CD4-positive, alpha-beta T cell (primary cell): ENCODE measurements at regions not wholly inside any gene's neighbourhood (a gene's known extent, or its start where the extent isn't known, plus 50 kb on each side); places are given as distances from the start of the nearest gene placed in this dataset.

Experiments
- ATAC-seq: fragments of 200-7000 bp; cut with Tn5 transposase; one replicate; pipeline ENCODE4 v1.10.0; 2022; ENCODE audit warnings: mild to moderate bottlenecking; ENCODE audit not compliant: poor library complexity
- CTCF ChIA-PET: fragments of 350-600 bp; sonication (Branson Sonifier 250); formaldehyde crosslinking; loops from one replicate; lab custom pipeline; 2021; ENCODE audit warnings: antibody characterized with exemption, inconsistent platforms; lab: Charles Lee
- POLR2A ChIA-PET: fragments of 350-600 bp; sonication (Branson Sonifier 250); formaldehyde crosslinking; loops from one replicate; lab custom pipeline; 2021; ENCODE audit warnings: antibody characterized with exemption, inconsistent platforms; lab: Charles Lee
- DNase-seq, 14 experiments: peaks; one replicate each; pipeline ENCODE4 v3.0.0-alpha.2; 2013 to 2020; ENCODE audit warnings: mixed read lengths in 2 of 14
- H3K27ac ChIP-seq, 2 donors: one replicate each; pipeline versions ENCODE4 v1.5.1 to v1.7.0; 2013; ENCODE audit warnings: low read length in 2 of 2, low read depth in 1 of 2, mild to moderate bottlenecking in 1 of 2
- H3K27me3 ChIP-seq, 2 experiments: 1 replicate in 1 of 2; 2 replicates in 1 of 2; pipeline versions ENCODE4 v1.6.1 to v1.7.0; 2013; ENCODE audit warnings: low read length in 2 of 2, control low read depth in 1 of 2, mild to moderate bottlenecking in 1 of 2, moderate library complexity in 1 of 2; ENCODE audit not compliant: insufficient read depth in 2 of 2, control insufficient read depth in 1 of 2
- H3K36me3 ChIP-seq: one replicate; pipeline ENCODE4 v1.6.1; 2013; ENCODE audit warnings: low read length, control low read depth; ENCODE audit not compliant: insufficient read depth
- H3K4me1 ChIP-seq: one replicate; pipeline ENCODE4 v1.6.1; 2013; ENCODE audit warnings: low read length, control low read depth; ENCODE audit not compliant: insufficient read depth
- H3K4me3 ChIP-seq: one replicate; pipeline ENCODE4 v1.5.1; 2013; ENCODE audit warnings: mild to moderate bottlenecking, low read length, moderate library complexity
- H3K9me3 ChIP-seq, 2 experiments: 1 replicate in 1 of 2; 2 replicates in 1 of 2; pipeline versions ENCODE4 v1.6.1 to v1.7.0; 2013; ENCODE audit warnings: low read length in 2 of 2, mild to moderate bottlenecking in 2 of 2, control low read depth in 1 of 2, moderate library complexity in 1 of 2; ENCODE audit not compliant: control insufficient read depth in 1 of 2, insufficient read depth in 1 of 2
- H3K27ac Mint-ChIP-seq: one replicate; pipeline ENCODE4 v1.8.0; 2020; ENCODE audit warnings: mixed read lengths
- H3K27me3 Mint-ChIP-seq: one replicate; pipeline ENCODE4 v1.8.0; 2021; ENCODE audit warnings: mixed read lengths
- H3K36me3 Mint-ChIP-seq: one replicate; pipeline ENCODE4 v1.8.0; 2021; ENCODE audit warnings: low read depth, mixed read lengths
- H3K4me1 Mint-ChIP-seq: one replicate; pipeline ENCODE4 v1.8.0; 2021; ENCODE audit warnings: low read depth, mixed read lengths
- H3K4me3 Mint-ChIP-seq: one replicate; pipeline ENCODE4 v1.8.0; 2020; ENCODE audit warnings: mild to moderate bottlenecking, mixed read lengths
- H3K9me3 Mint-ChIP-seq: one replicate; pipeline ENCODE4 v1.8.0; 2020; ENCODE audit warnings: mixed read lengths
- CTCF ChIP-seq: fragments of 200-600 bp; IDR thresholded peaks from one replicate; pipeline ENCODE4 v1.8.0; 2022; ENCODE audit warnings: antibody characterized with exemption, mild to moderate bottlenecking
- intact Hi-C, 2 experiments: fragments of 100-400 bp; cut with DNase I in 1 of 2; cut with micrococcal nuclease in 1 of 2; formaldehyde crosslinking; loops; one replicate each; pipeline versions ENCODE4 v1.15.1 to v1.9.0; 2023 to 2025; cut with DNase I, micrococcal nuclease

GRCh38 chr6:168181316-168181715, 102.3 kb upstream of the FRMD1 start:
- peaks cover 0 to under 1% of the 10 kb centered on the region in 2 experiments for H3K9me3 ChIP-seq
- no peak overlapping the region for H3K4me3 ChIP-seq
- H3K9me3 Mint-ChIP-seq, result no peaks in the 10 kb centered on the region
- POLR2A ChIA-PET, result no interaction called here
- CTCF ChIA-PET, result no interaction called here
- H3K4me1 ChIP-seq, result no peaks in the 10 kb centered on the region
- no peak overlapping the region for H3K4me3 Mint-ChIP-seq
- H3K27ac ChIP-seq, result no peak overlapping the region
- peaks cover 10% of the 10 kb centered on the region for H3K27me3 Mint-ChIP-seq
- intact Hi-C loops, result no loop called here
- H3K27me3 ChIP-seq, result peaks cover 0 to 2% of the 10 kb centered on the region in 2 experiments
- no peaks in the 10 kb centered on the region for H3K4me1 Mint-ChIP-seq
- no peak overlapping the region for H3K27ac Mint-ChIP-seq
- H3K36me3 ChIP-seq, result no peaks in the 10 kb centered on the region
- DNase-seq (no peak), ATAC-seq (no peak)
- no peak for TF ChIP-seq CTCF
- H3K36me3 Mint-ChIP-seq, result no peaks in the 10 kb centered on the region

- Mint-ChIP-seq H3K9me3 (no peaks in the 10 kb centered on the region), H3K4me3 (no peak overlapping the region), H3K27me3 (peaks cover 18% of the 10 kb centered on the region), H3K36me3 (no peaks in the 10 kb centered on the region), H3K4me1 (no peaks in the 10 kb centered on the region), H3K27ac (no peak overlapping the region)
- DNase-seq (no peak), ATAC-seq (no peak)
- Histone ChIP-seq H3K4me1 (no peaks in the 10 kb centered on the region), H3K36me3 (no peaks in the 10 kb centered on the region), H3K27me3 (peaks cover 0 to 2% of the 10 kb centered on the region in 2 experiments), H3K27ac (no peak overlapping the region), H3K4me3 (no peak overlapping the region), H3K9me3 (no peaks in the 10 kb centered on the region)
- no peak for TF ChIP-seq CTCF
- CTCF ChIA-PET, result no interaction called here
- intact Hi-C loops, result no loop called here
- POLR2A ChIA-PET, result no interaction called here
Measured at GRCh38 chr6:168180548-168181011, 101.6 kb upstream of the FRMD1 start.

GRCh38 chr6:168179702-168180382, 100.8 kb upstream of the FRMD1 start:
- intact Hi-C loops, result no loop called here
- Histone ChIP-seq H3K36me3 (no peaks in the 10 kb centered on the region), H3K27ac (no peak overlapping the region), H3K4me3 (no peak overlapping the region), H3K27me3 (peaks cover 0 to 2% of the 10 kb centered on the region in 2 experiments), H3K9me3 (no peaks in the 10 kb centered on the region), H3K4me1 (no peaks in the 10 kb centered on the region)
- H3K36me3 Mint-ChIP-seq, result no peaks in the 10 kb centered on the region
- DNase-seq (no peak), ATAC-seq (no peak)
- H3K27me3 Mint-ChIP-seq, result peaks cover 20% of the 10 kb centered on the region
- no peak for TF ChIP-seq CTCF
- ChIA-PET CTCF (no interaction called here), POLR2A (no interaction called here)
- no peak overlapping the region for H3K27ac Mint-ChIP-seq
- no peak overlapping the region for H3K4me3 Mint-ChIP-seq
- no peaks in the 10 kb centered on the region for H3K9me3 Mint-ChIP-seq
- H3K4me1 Mint-ChIP-seq, result no peaks in the 10 kb centered on the region
